ENCODE measurements at regions not wholly inside any gene's neighbourhood (a gene's known extent, or its start where the extent isn't known, plus 50 kb on each side); places are given as distances from the start of the nearest gene placed in this dataset.

- Histone ChIP-seq H3K4me1 (replicated peaks in 1 of 4; ENCODE audit: control insufficient read depth in 3 of 4, insufficient read depth in 4 of 4, low read length in 3 of 4) (peaks cover 0 to 7% (median 4%) of the 10 kb centered on the region in 4 experiments; a peak in 2 of 7 replicates), H2BK15ac (ENCODE audit: low read length) (no peak overlapping the region), H3K27me3 (replicated peaks in 1 of 4; ENCODE audit: control insufficient read depth in 3 of 4, extremely low read depth in 1 of 4, insufficient read depth in 3 of 4, low read length in 3 of 4) (no peaks in the 10 kb centered on the region), H3K9me3 (ENCODE audit: insufficient read depth in 2 of 2, low read depth in 1 of 2, low read length in 1 of 2) (peaks cover 12 to 17% of the 10 kb centered on the region in 2 experiments; a peak in 3 of 4 replicates), H3K14ac (ENCODE audit: insufficient read length) (no peak overlapping the region), H3K56ac (replicated peaks; ENCODE audit: insufficient read length, low read depth, low read length) (no peak overlapping the region), H2AFZ (ENCODE audit: low read length) (no peak overlapping the region), H3K4ac (replicated peaks; ENCODE audit: insufficient read length, low read depth, low read length) (no peak overlapping the region), H3K4me3 (ENCODE audit: extremely low read depth in 1 of 4, insufficient read depth in 2 of 4, low read depth in 3 of 4, low read length in 4 of 4) (no peak overlapping the region), H3K79me2 (ENCODE audit: control insufficient read depth in 1 of 2, insufficient read depth in 2 of 2, low read length in 2 of 2) (no peaks in the 10 kb centered on the region), H3K9ac (replicated peaks in 1 of 4; ENCODE audit: extremely low read depth in 1 of 4, low read depth in 3 of 4, low read length in 3 of 4) (no peak overlapping the region), H4K8ac (ENCODE audit: extremely low read depth, insufficient read depth, low read length) (no peak overlapping the region), H3K27ac (ENCODE audit: low read depth, low read length) (no peak overlapping the region), H3K79me1 (ENCODE audit: low read depth, low read length) (no peaks in the 10 kb centered on the region), H3K4me2 (ENCODE audit: insufficient read depth in 1 of 2, low read depth in 2 of 2, low read length in 2 of 2) (no peak overlapping the region), H2BK12ac (ENCODE audit: low read depth, low read length) (no peak overlapping the region), H4K5ac (ENCODE audit: insufficient read length, low read depth, low read length) (no peak overlapping the region), H4K91ac (replicated peaks; ENCODE audit: insufficient read length, low read length) (no peak overlapping the region), H2BK20ac (ENCODE audit: low read length) (no peak overlapping the region), H2AK5ac (ENCODE audit: low read depth, low read length) (no peak overlapping the region), H4K20me1 (replicated peaks in 1 of 2; ENCODE audit: control insufficient read depth in 1 of 2, insufficient read depth in 2 of 2, low read length in 2 of 2) (no peaks in the 10 kb centered on the region), H2BK120ac (replicated peaks; ENCODE audit: low read depth, low read length) (no peak overlapping the region), H3K23me2 (ENCODE audit: low read depth, low read length) (no peaks in the 10 kb centered on the region), H3K36me3 (ENCODE audit: control insufficient read depth in 2 of 4, insufficient read depth in 4 of 4, low read length in 3 of 4) (no peaks in the 10 kb centered on the region), H2BK5ac (ENCODE audit: low read depth, low read length) (no peak overlapping the region), H3K18ac (ENCODE audit: extremely low read depth, low read length) (no peak overlapping the region), H3K23ac (ENCODE audit: insufficient read length) (no peak overlapping the region)
- ChIA-PET POLR2A (ENCODE audit: partially characterized antibody) (no interaction called here), CTCF (ENCODE audit: partially characterized antibody) (interaction anchor here (1.0 to 2.3 kb wide), 8 partner anchors 10 to 192 kb away, joined by 3 to 11 read pairs (median 5); no protein-coding TSS in a partner anchor)
- 68% methylated on average over 11 of the region's 11 CpGs; no CpG with 5 or more reads in 1 of the 2 experiments for WGBS, 2 experiments (ENCODE audit: extremely low coverage in 1 of 2, insufficient coverage in 1 of 2, insufficient read length in 1 of 2, insufficient replicate concordance in 2 of 2, low coverage in 1 of 2, low lambda C conversion rate in 2 of 2, missing lambda C conversion rate in 1 of 2)
- FAIRE-seq, result no peak
- no peak for DNase-seq (ENCODE audit: low read depth in 1 of 2, low spot score in 2 of 2)
- TF ChIP-seq SUZ12 (IDR thresholded peaks at IDR 0.05; ENCODE audit: low read length) (no peak), RAD21 (IDR thresholded peaks at IDR 0.05 in 1 of 2, conservative IDR thresholded peaks at IDR 0.05 in 1 of 2; ENCODE audit: low read depth in 2 of 2, low read length in 2 of 2) (no peak), CTCF (IDR thresholded peaks at IDR 0.05; ENCODE audit: control extremely low read depth in 1 of 3, insufficient read depth in 1 of 3, low read depth in 1 of 3, low read length in 3 of 3) (no peak), RXRA (IDR thresholded peaks at IDR 0.05; ENCODE audit: insufficient read depth, low read depth, low read length) (no peak), SP1 (IDR thresholded peaks at IDR 0.05; ENCODE audit: low read depth, low read length) (no peak), BCL11A (IDR thresholded peaks at IDR 0.05; ENCODE audit: low read depth in 2 of 2, low read length in 2 of 2) (no peak), SIN3A (conservative IDR thresholded peaks at IDR 0.05 in 1 of 2, IDR thresholded peaks at IDR 0.05 in 1 of 2; ENCODE audit: low read depth in 1 of 2, low read length in 2 of 2) (no peak), HDAC2 (IDR thresholded peaks at IDR 0.05; ENCODE audit: borderline replicate concordance in 1 of 2, low read depth in 2 of 2, low read length in 2 of 2) (no peak), SIX5 (IDR thresholded peaks at IDR 0.05; ENCODE audit: low read depth, low read length) (no peak)
These were observed 208.5 kb upstream of the LINGO1 start for GRCh38 chr15:77840991-77841775.

All from H1 (cell line).